Glutamatergic neuron (in vitro differentiated cells): ENCODE measurements at regions not wholly inside any gene's neighbourhood (a gene's known extent, or its start where the extent isn't known, plus 50 kb on each side); places are given as distances from the start of the nearest gene placed in this dataset.

Experiments used
- DNase-seq: peaks from one replicate; pipeline ENCODE4 v3.0.0; 2022
- H3K27ac Mint-ChIP-seq: one replicate; pipeline ENCODE4 v1.8.0; 2020; ENCODE audit warnings: mild to moderate bottlenecking, mixed read lengths, inconsistent platforms; ENCODE audit not compliant: unreplicated experiment
- H3K27me3 Mint-ChIP-seq: one replicate; pipeline ENCODE4 v1.8.0; 2020; ENCODE audit warnings: mild to moderate bottlenecking, moderate library complexity, mixed read lengths, inconsistent platforms; ENCODE audit not compliant: unreplicated experiment
- H3K36me3 Mint-ChIP-seq: one replicate; pipeline ENCODE4 v1.8.0; 2020; ENCODE audit warnings: mild to moderate bottlenecking, mixed read lengths, inconsistent platforms; ENCODE audit not compliant: unreplicated experiment
- H3K4me1 Mint-ChIP-seq: one replicate; pipeline ENCODE4 v1.8.0; 2020; ENCODE audit warnings: mild to moderate bottlenecking, low read depth, mixed read lengths, inconsistent platforms; ENCODE audit not compliant: unreplicated experiment
- H3K4me3 Mint-ChIP-seq: one replicate; pipeline ENCODE4 v1.8.0; 2020; ENCODE audit warnings: mild to moderate bottlenecking, mixed read lengths, inconsistent platforms; ENCODE audit not compliant: unreplicated experiment
- H3K9me3 Mint-ChIP-seq: one replicate; pipeline ENCODE4 v1.8.0; 2020; ENCODE audit warnings: mild to moderate bottlenecking, moderate library complexity, mixed read lengths, inconsistent platforms; ENCODE audit not compliant: unreplicated experiment
- CTCF ChIP-seq: fragments of 200-600 bp; sonication (generic); IDR thresholded peaks from one replicate; pipeline ENCODE4 v1.5.0; 2021; ENCODE audit not compliant: partially characterized antibody, unreplicated experiment

DNA sequence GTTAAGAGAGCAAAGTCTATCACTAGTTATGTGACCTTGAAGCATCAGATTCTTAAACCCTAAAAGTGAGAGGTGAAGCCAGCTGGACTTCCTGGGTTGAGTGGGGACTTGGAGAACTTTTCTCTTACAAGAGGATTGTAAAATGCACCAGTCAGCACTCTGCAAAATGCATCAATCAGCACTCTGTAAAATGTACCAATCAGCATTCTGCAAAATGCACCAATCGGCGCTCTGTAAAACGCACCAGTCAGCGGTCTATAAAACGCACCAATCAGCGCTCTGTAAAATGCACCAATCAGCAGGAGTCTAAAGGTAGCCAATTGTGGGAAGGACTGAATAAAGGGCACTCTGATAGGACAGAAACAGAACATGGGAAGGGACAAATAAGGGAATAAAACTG lies 291.6 kb upstream of the FAM98A start:
- DNase-seq = no peak
- no peak overlapping the region for H3K27ac Mint-ChIP-seq
- no peak for TF ChIP-seq CTCF
- no peaks in the 10 kb centered on the region for H3K9me3 Mint-ChIP-seq
- H3K4me3 Mint-ChIP-seq = no peak overlapping the region
- H3K4me1 Mint-ChIP-seq = no peaks in the 10 kb centered on the region
- no peaks in the 10 kb centered on the region for H3K36me3 Mint-ChIP-seq
- H3K27me3 Mint-ChIP-seq = no peaks in the 10 kb centered on the region

DNA sequence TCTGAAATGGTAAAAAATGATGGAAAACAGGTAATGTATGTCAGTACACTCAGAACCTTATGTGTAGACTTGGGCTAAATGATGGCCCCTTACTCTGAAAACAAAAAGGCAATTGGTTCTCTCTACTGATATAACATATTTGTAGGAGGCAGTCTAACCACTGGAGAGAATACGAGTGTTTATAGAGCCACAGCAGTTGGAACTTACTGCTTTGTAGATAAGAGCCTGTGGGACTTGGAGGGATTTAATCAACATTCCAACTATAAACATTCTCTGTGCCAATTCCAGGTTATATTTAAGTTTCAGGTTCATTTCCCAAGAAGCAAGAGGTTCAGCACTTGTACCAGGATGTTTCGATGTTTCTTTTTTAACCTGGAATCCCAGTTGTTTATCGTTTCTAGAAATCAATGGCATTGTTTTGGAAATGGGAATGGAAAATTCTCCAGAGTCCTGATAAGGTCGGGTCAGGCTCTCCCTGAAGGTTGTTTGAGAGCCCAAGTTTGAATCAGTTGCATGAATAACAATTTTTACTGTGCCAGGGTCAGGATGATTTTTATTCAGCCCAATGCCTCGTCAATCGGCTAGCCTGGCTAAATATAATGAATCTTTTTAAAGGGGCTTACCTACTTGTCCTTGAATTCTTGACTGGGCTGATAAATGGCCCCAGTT lies 278.4 kb upstream of the FAM98A start:
- TF ChIP-seq CTCF = no peak
- DNase-seq = no peak
- H3K36me3 Mint-ChIP-seq = no peaks in the 10 kb centered on the region

DNA sequence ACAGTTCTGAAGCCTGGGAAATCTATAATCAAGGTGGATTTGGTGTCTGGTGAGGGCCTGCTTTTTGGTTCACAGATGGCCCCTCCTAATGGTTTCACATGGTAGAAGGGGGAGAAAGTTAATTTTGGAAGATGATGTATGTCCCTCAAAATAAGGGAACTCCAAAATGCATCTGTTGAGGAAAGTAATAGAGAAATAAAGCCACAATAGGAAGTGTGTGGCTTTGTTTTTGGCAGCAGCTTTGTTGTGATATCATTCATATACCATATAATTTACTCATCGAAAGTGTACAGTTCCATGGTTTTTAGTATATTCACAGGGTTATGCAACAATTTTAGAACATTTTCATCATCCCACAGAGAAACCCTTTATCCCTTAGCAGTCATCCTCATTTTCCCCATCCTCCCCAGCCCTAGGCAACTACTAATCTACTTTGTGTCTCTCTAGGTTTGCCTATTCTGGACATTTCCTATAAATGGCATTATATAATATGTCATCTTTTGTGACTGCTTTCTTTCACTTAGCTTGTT lies 274.0 kb upstream of the FAM98A start:
- no peaks in the 10 kb centered on the region for H3K36me3 Mint-ChIP-seq
- H3K4me1 Mint-ChIP-seq = no peaks in the 10 kb centered on the region
- peaks cover 2% of the 10 kb centered on the region for H3K9me3 Mint-ChIP-seq
- no peak for DNase-seq
- no peak overlapping the region for H3K27ac Mint-ChIP-seq
- no peak for TF ChIP-seq CTCF
- no peaks in the 10 kb centered on the region for H3K27me3 Mint-ChIP-seq
- no peak overlapping the region for H3K4me3 Mint-ChIP-seq

More for the DNA sequence above, 278.4 kb upstream of the FAM98A start:
- H3K4me3 Mint-ChIP-seq = no peak overlapping the region
- no peak overlapping the region for H3K27ac Mint-ChIP-seq
- no peaks in the 10 kb centered on the region for H3K27me3 Mint-ChIP-seq
- no peaks in the 10 kb centered on the region for H3K9me3 Mint-ChIP-seq
- peaks cover 5% of the 10 kb centered on the region for H3K4me1 Mint-ChIP-seq

- H3K36me3 Mint-ChIP-seq = no peaks in the 10 kb centered on the region
- no peak overlapping the region for H3K27ac Mint-ChIP-seq
- DNase-seq = no peak
- no peak for TF ChIP-seq CTCF
- no peak overlapping the region for H3K4me3 Mint-ChIP-seq
- no peaks in the 10 kb centered on the region for H3K4me1 Mint-ChIP-seq
- H3K9me3 Mint-ChIP-seq = no peaks in the 10 kb centered on the region
- peaks cover 2% of the 10 kb centered on the region for H3K27me3 Mint-ChIP-seq
Observed at GRCh38 chr2:33859811-33860461, 260.8 kb upstream of the FAM98A start.

DNA sequence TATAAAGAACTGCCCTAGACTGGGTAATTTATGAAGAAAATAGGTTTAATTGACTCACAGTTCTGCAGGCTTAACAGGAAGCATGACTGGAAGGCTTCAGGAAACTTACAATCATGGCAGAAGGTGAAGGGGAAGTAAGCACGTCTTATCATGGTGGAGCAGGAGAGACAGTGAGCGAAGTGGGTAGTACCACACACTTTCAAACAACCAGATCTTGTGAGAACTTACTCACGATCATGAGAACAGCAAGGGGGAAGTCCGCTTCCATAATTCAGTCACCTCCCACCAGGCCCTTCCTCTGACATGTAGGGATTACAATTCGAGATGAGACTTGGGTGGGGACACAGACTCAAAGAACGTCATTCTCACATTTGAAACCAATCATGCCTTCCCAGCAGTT lies 260.1 kb upstream of the FAM98A start:
- Mint-ChIP-seq H3K36me3 (no peaks in the 10 kb centered on the region), H3K27me3 (peaks cover 2% of the 10 kb centered on the region), H3K9me3 (no peaks in the 10 kb centered on the region), H3K27ac (no peak overlapping the region), H3K4me1 (no peaks in the 10 kb centered on the region), H3K4me3 (no peak overlapping the region)
- DNase-seq = no peak
- TF ChIP-seq CTCF = no peak
